Ectodermal cell (in vitro differentiated cells): ENCODE measurements at regions not wholly inside any gene's neighbourhood (a gene's known extent, or its start where the extent isn't known, plus 50 kb on each side); places are given as distances from the start of the nearest gene placed in this dataset.

Experiments used
- H3K27ac ChIP-seq: 2 replicates; pipeline ENCODE4 v1.7.0; 2013; ENCODE audit warnings: mild to moderate bottlenecking, low read depth, low read length; ENCODE audit not compliant: insufficient read depth, poor library complexity, severe bottlenecking
- H3K27me3 ChIP-seq: 2 replicates; pipeline ENCODE4 v1.7.0; 2013; ENCODE audit warnings: mild to moderate bottlenecking, low read length; ENCODE audit not compliant: insufficient read depth, control insufficient read depth, poor library complexity, severe bottlenecking
- H3K36me3 ChIP-seq: one replicate; pipeline ENCODE4 v1.7.0; 2013; ENCODE audit warnings: low read length; ENCODE audit not compliant: control insufficient read depth, insufficient read depth
- H3K4me1 ChIP-seq: one replicate; pipeline ENCODE4 v1.7.0; 2013; ENCODE audit warnings: low read length; ENCODE audit not compliant: control insufficient read depth, insufficient read depth
- H3K4me3 ChIP-seq: 2 replicates; pipeline ENCODE4 v1.7.0; 2013; ENCODE audit warnings: low read depth, low read length, control low read depth; ENCODE audit not compliant: insufficient read depth
- H3K9me3 ChIP-seq: 2 replicates; pipeline ENCODE4 v1.7.0; 2013; ENCODE audit warnings: mild to moderate bottlenecking, low read length, moderate library complexity; ENCODE audit not compliant: control insufficient read depth
- WGBS, 2 experiments: methylation state at CpG; one replicate each; pipeline ENCODE4 v1.1.7; 2013; ENCODE audit warnings: missing lambda C conversion rate in 2 of 2; 5-methylcytosine and 5-hydroxymethylcytosine counted together

- Histone ChIP-seq H3K9me3 (no peaks in the 10 kb centered on the region), H3K27ac (no peak overlapping the region), H3K4me3 (no peak overlapping the region), H3K4me1 (no peaks in the 10 kb centered on the region), H3K27me3 (no peaks in the 10 kb centered on the region), H3K36me3 (no peaks in the 10 kb centered on the region)
- 90 to 95% methylated on average over 6 of the region's 6 CpGs for WGBS, 2 experiments
Measured at GRCh38 chr4:14180983-14181601, 553.6 kb upstream of the BOD1L1 start.

- WGBS, 2 experiments = 89 to 92% methylated on average over 5 to 6 of the region's 6 CpGs
- H3K27ac ChIP-seq = no peak overlapping the region
- H3K4me1 ChIP-seq = no peaks in the 10 kb centered on the region
- no peak overlapping the region for H3K4me3 ChIP-seq
- H3K36me3 ChIP-seq = no peaks in the 10 kb centered on the region
- H3K9me3 ChIP-seq = no peaks in the 10 kb centered on the region
- no peaks in the 10 kb centered on the region for H3K27me3 ChIP-seq
Measured at GRCh38 chr4:14182148-14182547, 554.6 kb upstream of the BOD1L1 start.

GRCh38 chr4:14184265-14184664, 556.7 kb upstream of the BOD1L1 start:
- no peaks in the 10 kb centered on the region for H3K4me1 ChIP-seq
- no peaks in the 10 kb centered on the region for H3K9me3 ChIP-seq
- WGBS, 2 experiments = 76 to 91% methylated on average over 2 to 3 of the region's 3 CpGs
- no peaks in the 10 kb centered on the region for H3K27me3 ChIP-seq
- H3K4me3 ChIP-seq = no peak overlapping the region
- no peaks in the 10 kb centered on the region for H3K36me3 ChIP-seq
- H3K27ac ChIP-seq = no peak overlapping the region

GRCh38 chr4:14184767-14185166, 557.2 kb upstream of the BOD1L1 start:
- H3K36me3 ChIP-seq = no peaks in the 10 kb centered on the region
- no peak overlapping the region for H3K27ac ChIP-seq
- no peaks in the 10 kb centered on the region for H3K9me3 ChIP-seq
- 94 to 100% methylated on average over 1 of the region's 2 CpGs for WGBS, 2 experiments
- no peaks in the 10 kb centered on the region for H3K4me1 ChIP-seq
- H3K4me3 ChIP-seq = no peak overlapping the region
- H3K27me3 ChIP-seq = no peaks in the 10 kb centered on the region

- Histone ChIP-seq H3K27ac (no peak overlapping the region), H3K9me3 (no peaks in the 10 kb centered on the region), H3K27me3 (no peaks in the 10 kb centered on the region), H3K4me1 (no peaks in the 10 kb centered on the region), H3K36me3 (no peaks in the 10 kb centered on the region), H3K4me3 (no peak overlapping the region)
Measured at GRCh38 chr4:14188214-14188613, 560.7 kb upstream of the BOD1L1 start.

GRCh38 chr4:14193601-14194000, 566.1 kb upstream of the BOD1L1 start:
- Histone ChIP-seq H3K36me3 (no peaks in the 10 kb centered on the region), H3K27me3 (no peaks in the 10 kb centered on the region), H3K27ac (no peak overlapping the region), H3K4me3 (no peak overlapping the region), H3K4me1 (no peaks in the 10 kb centered on the region), H3K9me3 (no peaks in the 10 kb centered on the region)
- WGBS, 2 experiments = 75 to 81% methylated on average over 1 of the region's 1 CpG

- WGBS, 2 experiments = 15% methylated on average over 6 of the region's 7 CpGs
- Histone ChIP-seq H3K9me3 (no peaks in the 10 kb centered on the region), H3K27me3 (no peaks in the 10 kb centered on the region), H3K4me3 (no peak overlapping the region), H3K4me1 (no peaks in the 10 kb centered on the region), H3K27ac (no peak overlapping the region), H3K36me3 (no peaks in the 10 kb centered on the region)
Measured at GRCh38 chr4:14196131-14196530, 568.6 kb upstream of the BOD1L1 start.

GRCh38 chr4:14215116-14215770, 587.7 kb upstream of the BOD1L1 start:
- Histone ChIP-seq H3K4me3 (no peak overlapping the region), H3K4me1 (no peaks in the 10 kb centered on the region), H3K27ac (no peak overlapping the region), H3K36me3 (no peaks in the 10 kb centered on the region), H3K9me3 (no peaks in the 10 kb centered on the region), H3K27me3 (no peaks in the 10 kb centered on the region)
- WGBS, 2 experiments = 89 to 93% methylated on average over 6 of the region's 6 CpGs

DNA sequence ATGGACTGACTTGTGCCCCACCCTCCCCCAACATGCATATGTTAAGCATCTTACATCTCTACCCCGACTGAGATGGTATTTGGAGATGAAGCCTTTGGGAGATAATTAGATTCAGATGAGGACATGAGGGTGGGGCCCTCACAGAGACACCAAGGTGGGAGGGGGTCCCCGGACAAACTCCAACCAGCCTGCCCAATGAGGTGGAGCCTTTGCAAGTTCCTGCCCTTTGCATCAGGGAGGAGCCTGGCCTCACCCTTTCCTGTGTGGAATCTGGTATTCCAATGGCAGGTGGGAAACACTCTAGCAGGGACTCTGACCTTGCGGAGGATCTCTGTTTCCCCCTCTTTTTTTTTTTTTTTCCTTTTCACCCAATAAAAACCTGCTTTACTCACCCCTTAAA, 589.9 kb upstream of the BOD1L1 start:
- H3K4me1 ChIP-seq = no peaks in the 10 kb centered on the region
- no peak overlapping the region for H3K27ac ChIP-seq
- H3K27me3 ChIP-seq = no peaks in the 10 kb centered on the region
- H3K4me3 ChIP-seq = no peak overlapping the region
- no peaks in the 10 kb centered on the region for H3K9me3 ChIP-seq
- 92 to 99% methylated on average over 3 of the region's 3 CpGs for WGBS, 2 experiments
- no peaks in the 10 kb centered on the region for H3K36me3 ChIP-seq

DNA sequence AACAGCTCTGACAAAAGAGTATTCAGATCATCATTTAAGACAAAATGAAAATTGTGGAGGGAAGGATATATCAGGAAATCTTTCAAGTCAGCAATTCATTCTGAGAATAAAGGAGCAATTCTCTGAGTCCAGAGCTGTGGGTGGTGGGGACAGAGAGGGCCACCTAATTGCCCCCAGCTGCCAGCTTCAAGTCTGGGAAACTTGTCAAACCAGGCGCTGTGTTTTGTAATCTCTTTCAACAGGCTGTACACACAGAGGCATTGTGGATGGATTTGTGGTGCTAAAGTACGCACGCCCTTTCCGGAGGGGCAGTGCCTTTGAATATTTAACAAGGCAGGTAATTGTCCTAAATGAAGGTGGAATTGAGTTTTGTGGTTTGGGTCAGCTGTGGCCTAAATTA, 591.1 kb upstream of the BOD1L1 start:
- no peaks in the 10 kb centered on the region for H3K36me3 ChIP-seq
- no peaks in the 10 kb centered on the region for H3K9me3 ChIP-seq
- H3K4me1 ChIP-seq = no peaks in the 10 kb centered on the region
- no peaks in the 10 kb centered on the region for H3K27me3 ChIP-seq
- H3K4me3 ChIP-seq = no peak overlapping the region
- WGBS, 2 experiments = 95% methylated on average over 4 of the region's 4 CpGs
- no peak overlapping the region for H3K27ac ChIP-seq
